Endothelial cell (in vitro differentiated cells): ENCODE measurements at regions not wholly inside any gene's neighbourhood (a gene's known extent, or its start where the extent isn't known, plus 50 kb on each side); places are given as distances from the start of the nearest gene placed in this dataset.

Source experiments
- DNase-seq: peaks from one replicate; pipeline ENCODE4 v3.0.0; 2021; ENCODE audit warnings: low spot score
- H3K27ac Mint-ChIP-seq: one replicate; pipeline ENCODE4 v1.8.0; 2021; ENCODE audit warnings: mixed read lengths, inconsistent platforms; ENCODE audit not compliant: unreplicated experiment
- H3K27me3 Mint-ChIP-seq: one replicate; pipeline ENCODE4 v1.8.0; 2021; ENCODE audit warnings: mild to moderate bottlenecking, moderate library complexity, mixed read lengths, inconsistent platforms; ENCODE audit not compliant: unreplicated experiment
- H3K36me3 Mint-ChIP-seq: one replicate; pipeline ENCODE4 v1.8.0; 2021; ENCODE audit warnings: mild to moderate bottlenecking, low read depth, mixed read lengths, inconsistent platforms; ENCODE audit not compliant: unreplicated experiment
- H3K4me1 Mint-ChIP-seq: one replicate; pipeline ENCODE4 v1.8.0; 2021; ENCODE audit warnings: mild to moderate bottlenecking, mixed read lengths, inconsistent platforms; ENCODE audit not compliant: unreplicated experiment
- H3K4me3 Mint-ChIP-seq: one replicate; pipeline ENCODE4 v1.8.0; 2021; ENCODE audit warnings: mild to moderate bottlenecking, mixed read lengths, inconsistent platforms; ENCODE audit not compliant: unreplicated experiment
- H3K9me3 Mint-ChIP-seq: one replicate; pipeline ENCODE4 v1.8.0; 2021; ENCODE audit warnings: mixed read lengths, inconsistent platforms; ENCODE audit not compliant: unreplicated experiment
- TF ChIP-seq, protein P1 (sequence below): fragments of 200-600 bp; sonication (generic); IDR thresholded peaks from one replicate; pipeline ENCODE4 v1.5.0; 2021; ENCODE audit warnings: antibody characterized with exemption; ENCODE audit not compliant: unreplicated experiment

DNA sequence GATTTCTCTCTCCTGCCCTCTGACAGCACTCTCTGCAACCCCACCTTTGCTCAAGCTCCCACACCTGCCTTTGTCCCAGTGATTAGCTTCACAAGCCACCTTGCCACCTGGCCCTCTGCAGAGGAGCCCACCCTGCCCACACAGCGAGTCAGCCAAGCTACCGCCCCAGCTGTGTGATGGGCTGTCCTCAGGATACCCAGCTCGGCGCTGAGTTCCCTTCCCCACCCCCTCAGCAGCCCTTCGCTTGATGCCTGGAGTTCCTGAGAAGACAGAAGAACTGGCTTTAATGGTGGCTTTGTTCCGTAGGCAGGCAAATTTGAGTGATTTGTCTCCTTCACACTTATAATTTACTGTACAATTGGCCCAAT, 266.4 kb downstream of the CBLN1 start:
- TF ChIP-seq, protein P1, sequence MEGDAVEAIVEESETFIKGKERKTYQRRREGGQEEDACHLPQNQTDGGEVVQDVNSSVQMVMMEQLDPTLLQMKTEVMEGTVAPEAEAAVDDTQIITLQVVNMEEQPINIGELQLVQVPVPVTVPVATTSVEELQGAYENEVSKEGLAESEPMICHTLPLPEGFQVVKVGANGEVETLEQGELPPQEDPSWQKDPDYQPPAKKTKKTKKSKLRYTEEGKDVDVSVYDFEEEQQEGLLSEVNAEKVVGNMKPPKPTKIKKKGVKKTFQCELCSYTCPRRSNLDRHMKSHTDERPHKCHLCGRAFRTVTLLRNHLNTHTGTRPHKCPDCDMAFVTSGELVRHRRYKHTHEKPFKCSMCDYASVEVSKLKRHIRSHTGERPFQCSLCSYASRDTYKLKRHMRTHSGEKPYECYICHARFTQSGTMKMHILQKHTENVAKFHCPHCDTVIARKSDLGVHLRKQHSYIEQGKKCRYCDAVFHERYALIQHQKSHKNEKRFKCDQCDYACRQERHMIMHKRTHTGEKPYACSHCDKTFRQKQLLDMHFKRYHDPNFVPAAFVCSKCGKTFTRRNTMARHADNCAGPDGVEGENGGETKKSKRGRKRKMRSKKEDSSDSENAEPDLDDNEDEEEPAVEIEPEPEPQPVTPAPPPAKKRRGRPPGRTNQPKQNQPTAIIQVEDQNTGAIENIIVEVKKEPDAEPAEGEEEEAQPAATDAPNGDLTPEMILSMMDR, result no peak
- H3K27ac Mint-ChIP-seq, result no peak overlapping the region
- H3K4me3 Mint-ChIP-seq, result no peak overlapping the region
- no peaks in the 10 kb centered on the region for H3K36me3 Mint-ChIP-seq
- DNase-seq, result no peak
- peaks cover 10% of the 10 kb centered on the region for H3K27me3 Mint-ChIP-seq
- H3K9me3 Mint-ChIP-seq, result no peaks in the 10 kb centered on the region
- peaks cover 12% of the 10 kb centered on the region for H3K4me1 Mint-ChIP-seq

DNA sequence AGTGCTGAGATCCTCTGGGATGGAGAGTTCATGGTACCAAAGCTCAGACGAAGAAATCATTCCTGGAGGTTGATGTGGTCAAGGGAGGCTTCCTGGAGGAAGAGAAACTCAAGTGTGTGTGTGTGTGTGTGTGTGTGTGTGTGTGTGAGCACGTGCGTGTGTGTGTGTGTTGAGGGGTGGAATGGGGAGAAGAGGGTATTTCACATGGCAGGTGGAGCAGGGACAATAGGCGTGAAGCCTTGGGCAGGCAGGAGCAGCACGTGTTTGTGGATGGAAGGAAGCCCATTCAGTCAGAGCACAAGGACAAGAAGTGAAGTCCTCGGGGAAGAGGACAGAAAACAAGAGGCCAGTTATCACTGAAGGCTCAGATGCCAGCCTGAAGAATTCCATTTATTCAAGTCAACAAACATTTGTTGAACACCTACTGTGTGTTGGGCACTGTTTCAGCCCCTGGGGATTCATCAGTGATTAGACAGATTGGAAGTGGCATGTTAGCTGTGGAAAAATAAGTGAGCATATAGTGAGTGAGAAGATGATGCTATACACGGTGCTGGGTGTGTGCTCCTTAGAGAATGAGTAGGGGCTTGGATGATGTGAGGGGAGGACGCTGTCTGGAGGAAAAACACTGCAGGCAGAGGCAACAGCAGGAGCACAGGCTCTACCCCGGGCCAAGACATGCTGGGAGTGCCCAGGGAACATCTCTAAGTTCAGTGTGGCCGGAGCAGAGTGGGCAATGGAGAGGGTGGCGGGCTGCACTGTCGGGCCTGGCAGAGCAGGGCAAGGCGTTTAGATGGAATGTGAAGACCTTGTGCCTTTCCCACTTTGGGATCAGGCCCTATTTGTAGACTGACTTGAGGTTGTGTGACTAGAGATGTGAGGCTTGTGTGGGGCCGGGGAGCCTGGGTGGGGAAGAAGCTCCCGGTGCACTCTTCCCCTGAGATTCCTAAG, 267.1 kb downstream of the CBLN1 start:
- Mint-ChIP-seq H3K4me1 (peaks cover 6% of the 10 kb centered on the region), H3K27ac (no peak overlapping the region), H3K4me3 (no peak overlapping the region), H3K27me3 (peaks cover 8% of the 10 kb centered on the region), H3K36me3 (no peaks in the 10 kb centered on the region), H3K9me3 (no peaks in the 10 kb centered on the region)
- TF ChIP-seq, protein P1, result no peak
- no peak for DNase-seq

DNA sequence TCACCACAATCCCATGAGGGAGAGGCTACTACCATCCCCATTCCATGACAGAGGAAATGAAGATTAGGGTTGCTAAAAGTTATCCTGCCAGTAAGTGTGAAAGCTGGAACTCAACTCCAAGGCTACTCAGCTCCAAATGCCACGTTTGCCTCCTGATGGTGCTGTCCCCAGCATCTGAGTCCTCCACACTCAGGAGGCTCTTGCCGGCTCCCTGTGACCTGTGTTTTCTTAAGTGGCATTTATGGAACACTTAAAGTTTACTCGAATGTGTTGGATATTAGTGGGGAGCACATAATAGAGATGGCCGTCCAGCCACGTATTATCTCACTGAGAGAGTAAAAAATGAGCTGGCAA, 267.9 kb downstream of the CBLN1 start:
- TF ChIP-seq, protein P1, result no peak

DNA sequence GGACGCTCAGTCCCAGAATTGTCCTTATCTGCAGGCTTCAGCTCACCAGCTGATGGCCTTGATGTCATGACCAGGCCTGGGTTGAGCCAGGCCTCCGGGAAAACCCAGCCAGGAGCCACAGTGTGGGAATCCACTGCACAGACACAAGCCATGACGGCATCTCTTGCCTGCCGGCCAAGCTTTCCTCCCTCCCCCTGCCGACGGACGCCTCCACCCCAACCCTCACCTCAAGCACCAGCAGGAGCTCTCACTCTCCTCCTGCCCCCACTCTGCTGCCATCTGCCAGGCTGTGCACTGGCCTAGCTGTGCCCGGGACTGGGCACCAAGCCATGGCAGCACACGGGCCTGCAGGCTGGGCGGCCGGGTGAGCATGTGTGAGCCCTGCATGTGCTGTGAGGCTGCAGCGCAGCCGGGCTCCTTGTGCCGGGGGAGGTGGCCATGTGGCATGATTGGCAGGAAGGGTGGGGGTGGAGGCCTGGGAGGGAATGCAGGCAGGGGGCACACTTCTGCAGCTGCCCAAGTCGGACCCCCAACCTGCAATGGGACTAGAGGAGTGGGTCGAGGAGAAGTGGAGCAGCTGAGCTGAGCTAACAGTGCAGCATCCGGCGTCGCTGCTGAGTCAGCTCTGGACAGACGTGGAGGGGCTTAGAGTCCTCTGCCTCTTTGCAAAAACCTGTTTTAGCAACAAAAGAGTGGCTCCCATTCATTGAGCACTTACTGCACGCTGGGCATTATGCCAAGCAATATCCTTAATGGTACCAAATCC, 268.5 kb downstream of the CBLN1 start:
- Mint-ChIP-seq H3K4me1 (no peaks in the 10 kb centered on the region), H3K36me3 (no peaks in the 10 kb centered on the region), H3K9me3 (no peaks in the 10 kb centered on the region), H3K27ac (no peak overlapping the region), H3K4me3 (no peak overlapping the region), H3K27me3 (peaks cover 8% of the 10 kb centered on the region)
- TF ChIP-seq, protein P1, result no peak
- DNase-seq, result no peak

More for the DNA sequence above, 267.9 kb downstream of the CBLN1 start:
- Mint-ChIP-seq H3K27ac (no peak overlapping the region), H3K27me3 (peaks cover 8% of the 10 kb centered on the region), H3K9me3 (no peaks in the 10 kb centered on the region), H3K4me1 (no peaks in the 10 kb centered on the region), H3K36me3 (no peaks in the 10 kb centered on the region), H3K4me3 (no peak overlapping the region)
- no peak for DNase-seq

DNA sequence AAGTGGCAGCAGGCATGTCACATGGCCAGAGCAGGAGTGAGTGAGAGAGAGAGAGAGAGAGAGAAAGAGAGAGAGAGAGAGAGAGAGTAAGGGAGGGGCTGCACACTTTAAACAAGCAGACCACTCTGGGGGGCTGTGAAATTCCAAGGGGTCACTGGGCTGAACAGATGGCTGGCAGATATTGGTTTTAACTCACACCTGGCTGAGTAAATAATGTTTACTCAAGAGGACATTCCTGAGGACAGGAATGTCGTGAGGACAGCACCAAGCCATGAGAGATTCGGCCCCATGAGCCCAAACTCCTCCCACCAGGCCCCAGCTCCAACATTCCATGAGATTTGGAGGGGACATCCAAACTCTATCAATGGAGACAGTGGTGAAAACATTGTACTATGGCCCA, 269.7 kb downstream of the CBLN1 start:
- no peaks in the 10 kb centered on the region for H3K36me3 Mint-ChIP-seq
- H3K27me3 Mint-ChIP-seq, result peaks cover 8% of the 10 kb centered on the region
- H3K4me1 Mint-ChIP-seq, result no peaks in the 10 kb centered on the region
- no peak overlapping the region for H3K27ac Mint-ChIP-seq
- DNase-seq, result no peak
- H3K9me3 Mint-ChIP-seq, result no peaks in the 10 kb centered on the region
- TF ChIP-seq, protein P1, result no peak
- H3K4me3 Mint-ChIP-seq, result no peak overlapping the region
